ENCODE measurements at regions not wholly inside any gene's neighbourhood (a gene's known extent, or its start where the extent isn't known, plus 50 kb on each side); places are given as distances from the start of the nearest gene placed in this dataset.

DNA sequence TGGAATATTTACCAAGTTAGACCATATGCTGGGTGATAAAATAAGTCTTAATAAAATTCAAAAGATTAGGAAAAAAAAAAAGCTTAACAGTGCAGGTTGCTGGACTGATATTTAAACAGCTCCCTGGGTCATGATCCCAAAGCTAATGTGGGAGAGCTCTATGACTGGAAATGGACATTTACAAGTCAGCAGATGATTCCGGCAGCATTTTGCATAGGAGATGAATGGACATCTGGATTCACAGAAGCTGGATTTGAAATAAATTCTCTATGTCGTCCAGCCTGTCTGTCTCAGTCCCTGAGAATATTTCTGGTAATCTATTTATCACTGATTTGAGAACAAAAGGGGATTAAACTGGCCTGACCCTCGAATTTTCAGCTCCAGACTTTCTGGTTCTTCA is 52.3 kb upstream of the KLHL25 start:
- DNase-seq = no peak

GRCh38 chr15:85849946-85850345 is 55.2 kb upstream of the KLHL25 start:
- no peak for DNase-seq

GRCh38 chr15:85852969-85853368 is 58.2 kb upstream of the KLHL25 start:
- DNase-seq = no peak

DNA sequence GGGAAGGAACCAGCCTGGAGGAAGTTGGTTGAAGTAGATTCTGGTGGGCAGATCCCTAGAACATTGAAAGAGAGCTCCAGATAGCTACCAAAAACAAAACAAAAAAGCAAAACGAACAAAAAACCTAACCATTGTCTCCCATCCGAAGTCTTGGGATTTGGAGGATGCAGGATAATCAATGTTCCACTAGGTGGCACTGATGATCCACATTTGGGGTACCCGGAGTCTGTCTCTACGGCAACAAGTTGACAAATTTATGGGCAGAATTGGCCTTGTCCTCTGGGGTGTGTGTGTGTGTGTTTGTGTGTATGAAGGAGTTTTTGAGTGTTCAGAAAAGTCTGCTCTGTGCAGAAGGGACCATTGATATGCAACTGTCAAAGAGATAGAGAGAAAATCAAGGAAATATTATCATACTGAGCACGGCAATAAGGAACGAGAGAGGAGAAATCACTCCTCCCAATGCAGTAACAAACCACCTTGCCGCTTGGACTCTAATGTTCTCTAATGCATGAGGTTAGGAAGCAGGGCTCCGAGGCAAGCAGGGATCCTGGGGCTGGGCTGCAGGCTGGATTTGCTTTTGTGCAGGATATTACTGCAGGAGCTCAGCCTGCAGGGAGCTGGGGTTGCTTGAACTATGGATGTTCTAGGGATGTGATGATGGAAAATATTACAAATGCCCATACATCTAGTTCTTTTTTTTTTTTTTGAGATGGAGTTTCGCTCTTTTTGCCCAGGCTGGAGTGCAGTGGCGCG is 59.8 kb upstream of the KLHL25 start:
- DNase-seq = peak; percentile 13

DNA sequence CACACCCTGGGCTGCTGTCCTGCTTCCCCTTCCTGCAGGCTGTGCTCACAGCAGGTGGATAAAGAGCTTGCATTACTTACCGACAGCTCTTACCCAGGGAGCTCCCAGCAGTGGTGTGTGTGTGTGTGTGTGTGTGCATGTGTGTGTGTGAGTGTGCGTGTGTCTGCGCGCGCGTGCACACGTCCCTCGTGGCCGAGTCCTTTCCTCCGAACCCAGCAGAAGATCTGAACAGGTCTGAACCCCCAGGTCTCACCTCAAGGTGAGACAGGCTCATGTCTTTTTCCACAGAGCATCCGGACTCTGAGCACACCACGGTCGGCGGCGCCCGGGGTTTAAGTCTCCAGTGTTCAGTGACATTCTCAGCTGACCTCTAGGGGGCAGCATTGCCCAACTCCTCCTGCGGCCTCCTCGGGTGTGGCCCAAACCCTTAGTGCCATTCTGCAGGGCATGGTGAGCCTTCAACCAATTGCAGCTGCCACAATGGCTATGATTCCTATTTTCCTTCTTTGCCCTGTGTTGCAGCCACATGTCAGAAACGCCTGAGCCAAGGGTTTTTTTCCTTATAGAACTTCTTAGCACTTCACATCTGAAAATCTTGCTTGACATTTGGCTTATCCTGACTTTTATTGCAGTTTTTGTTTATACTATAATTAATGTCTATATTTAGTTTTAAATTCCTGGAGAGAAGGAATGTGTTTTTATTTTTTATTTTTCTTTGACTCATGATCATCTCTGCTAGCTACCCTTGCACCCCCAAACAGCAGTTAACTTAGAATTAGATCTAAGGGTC is 64.1 kb upstream of the KLHL25 start:
- peak; percentile 28 for DNase-seq

DNA sequence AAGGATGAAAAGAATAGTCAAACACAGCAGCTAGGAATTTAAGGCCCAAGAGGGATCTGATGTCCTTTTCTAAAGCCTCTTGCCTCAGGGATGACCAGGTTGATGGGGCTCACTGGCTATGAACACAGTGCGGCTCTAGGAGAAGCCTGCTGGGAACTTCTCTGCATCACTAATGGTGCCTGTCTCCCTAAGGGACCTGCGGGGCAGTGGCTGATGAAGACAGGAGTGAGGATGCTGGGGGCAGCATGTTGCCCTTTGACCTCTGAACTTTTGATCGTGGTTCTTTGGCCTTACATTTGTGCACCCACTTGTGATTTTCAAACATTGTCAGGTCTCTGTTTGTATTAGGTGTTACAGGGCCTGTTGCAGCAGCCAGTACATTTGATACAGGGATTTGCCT is 64.9 kb upstream of the KLHL25 start:
- DNase-seq = no peak

- no peak for DNase-seq
Measured at GRCh38 chr15:85860394-85861161, 65.9 kb upstream of the KLHL25 start.

DNA sequence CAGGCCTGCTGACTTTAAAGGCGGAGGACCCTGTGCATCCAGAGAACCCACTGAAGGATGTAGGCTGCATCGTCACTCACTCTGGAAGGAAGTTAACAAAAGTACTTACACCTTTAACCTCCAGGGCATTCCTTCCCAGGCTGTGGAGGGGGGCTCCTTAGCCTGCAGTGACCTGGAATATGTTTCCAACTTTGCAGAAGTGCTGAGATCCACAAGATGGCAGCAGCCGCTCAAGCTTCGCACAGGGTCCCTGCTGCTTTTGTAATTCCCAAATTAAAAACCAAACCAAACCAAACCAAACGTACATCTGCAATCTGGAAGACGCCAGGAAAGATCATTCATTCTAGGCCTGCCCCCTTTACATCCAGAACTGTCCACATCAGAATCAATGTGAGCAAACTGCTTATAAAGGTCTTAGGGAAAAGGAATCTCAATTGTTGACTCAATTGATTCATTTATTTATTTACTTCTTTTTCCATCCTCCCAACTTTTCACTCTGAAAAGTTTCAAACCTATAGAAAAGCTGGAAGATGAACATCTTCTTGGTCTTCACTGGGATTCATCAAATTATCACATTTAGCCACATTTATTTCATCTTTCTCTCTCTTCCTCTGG is 70.5 kb upstream of the KLHL25 start:
- peak; percentile 4 for DNase-seq

- no peak for DNase-seq
Measured at GRCh38 chr15:85867250-85867649, 72.5 kb upstream of the KLHL25 start.

DNA sequence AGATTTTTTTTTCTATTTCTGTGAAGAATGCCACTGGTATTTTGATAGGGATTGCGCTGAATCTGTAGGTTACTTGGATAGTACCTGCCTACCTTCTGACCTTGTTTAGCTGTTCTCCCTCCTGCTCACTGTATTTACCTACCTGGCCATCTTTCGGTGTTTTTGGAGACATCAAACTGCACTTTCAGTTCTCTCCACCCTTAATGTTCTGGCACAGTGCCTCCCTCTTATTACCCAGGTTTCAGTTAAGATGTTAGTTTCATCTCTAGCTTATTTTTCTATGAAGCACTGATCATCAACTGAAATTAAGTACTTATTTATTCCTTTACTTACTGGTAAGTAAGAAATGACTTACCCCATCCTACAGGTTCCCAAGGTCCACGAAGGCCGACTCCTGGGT is 74.4 kb upstream of the KLHL25 start:
- no peak for DNase-seq

GRCh38 chr15:85870216-85871014 is 75.7 kb upstream of the KLHL25 start:
- DNase-seq = no peak

DNA sequence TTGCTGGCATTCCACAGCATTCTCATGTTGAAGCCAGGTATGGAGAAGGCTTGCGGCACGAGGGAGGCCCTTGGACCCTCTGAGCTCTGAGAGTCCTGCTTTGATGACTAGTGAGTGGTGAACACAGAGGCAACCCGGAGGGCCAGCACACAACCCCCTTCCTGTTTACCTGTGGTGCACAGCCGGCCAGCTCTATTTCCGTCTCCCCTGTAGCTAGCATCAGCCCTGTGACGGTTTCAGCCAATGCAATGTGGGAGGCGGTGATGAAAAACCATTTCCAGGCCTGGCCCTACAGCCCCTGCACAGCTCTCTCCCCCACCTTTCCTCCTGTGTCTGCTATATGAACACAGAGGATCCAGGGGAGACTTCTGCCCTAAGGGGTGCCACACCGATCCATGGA is 76.8 kb upstream of the KLHL25 start:
- no peak for DNase-seq

DNA sequence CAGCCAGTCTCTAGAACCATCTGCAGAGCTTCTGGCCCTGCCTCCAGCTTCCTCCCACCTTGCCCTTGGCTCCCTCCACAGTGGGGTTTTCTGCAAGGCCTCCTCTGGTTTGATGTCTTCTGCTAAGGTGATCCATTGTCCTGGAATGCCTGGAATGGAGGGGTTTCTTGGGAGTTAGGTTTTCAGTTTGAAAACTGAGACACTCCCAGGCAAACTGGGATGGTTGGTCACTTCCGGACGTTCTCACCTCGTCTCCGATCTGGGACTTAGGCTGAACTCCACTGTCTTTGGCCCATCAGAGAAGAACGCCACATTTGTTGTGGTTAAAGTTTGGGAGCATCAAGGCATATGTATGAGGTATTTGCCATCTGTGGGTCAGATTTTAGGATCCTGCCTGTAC is 77.4 kb upstream of the KLHL25 start:
- no peak for DNase-seq

GRCh38 chr15:85874236-85874635 is 79.5 kb upstream of the KLHL25 start:
- no peak for DNase-seq

GRCh38 chr15:85875756-85876155 is 81.0 kb upstream of the KLHL25 start:
- DNase-seq = no peak

DNA sequence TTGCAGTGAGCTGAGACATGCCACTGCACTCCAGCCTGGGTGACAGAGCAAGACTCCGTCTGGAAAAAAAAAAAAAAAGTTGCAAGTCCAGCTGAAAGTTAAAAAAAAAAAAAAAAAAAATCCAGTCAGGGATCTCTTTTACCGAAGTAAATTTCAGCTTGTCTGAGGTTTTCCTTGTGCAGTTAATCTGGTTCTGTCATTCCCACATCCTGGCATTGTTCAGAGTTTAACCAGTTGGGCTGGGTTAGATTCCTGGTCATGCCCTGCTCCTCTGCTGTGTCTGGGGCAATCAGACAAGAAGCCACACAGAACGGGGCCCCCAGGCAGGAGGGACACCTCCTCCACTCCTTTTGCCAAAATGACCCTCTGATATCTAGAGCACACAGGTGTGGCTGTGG is 84.1 kb upstream of the KLHL25 start:
- no peak for DNase-seq

- DNase-seq = no peak
Measured at GRCh38 chr15:85879334-85880163, 84.8 kb upstream of the KLHL25 start.

GRCh38 chr15:85880501-85881190 is 85.9 kb upstream of the KLHL25 start:
- DNase-seq = no peak

- DNase-seq = no peak
Measured at GRCh38 chr15:85886309-85886811, 91.6 kb upstream of the KLHL25 start.

- DNase-seq = no peak
Measured at GRCh38 chr15:85889956-85890619, 95.4 kb upstream of the KLHL25 start.

All from NCI-H1092 treated with DMSO at 0.1 percent for 48 hours (cell line).